GM23338 (cell line): ENCODE measurements at regions not wholly inside any gene's neighbourhood (a gene's known extent, or its start where the extent isn't known, plus 50 kb on each side); places are given as distances from the start of the nearest gene placed in this dataset.

Experiments used
- ATAC-seq: fragments of 200-7000 bp; cut with Tn5 transposase; 3 replicates; pipeline ENCODE4 v1.9.1; 2020
- DNase-seq: peaks from one replicate; pipeline ENCODE4 v3.0.0-alpha.2; 2015; ENCODE audit warnings: low spot score
- H2AFZ ChIP-seq: fragments of 200-600 bp; sonication (generic); 2 replicates; pipeline ENCODE4 v1.8.0; 2016; ENCODE audit warnings: antibody characterized with exemption, mild to moderate bottlenecking, moderate library complexity
- H3F3A ChIP-seq: fragments of 200-600 bp; sonication (generic); replicated peaks from 2 replicates; pipeline ENCODE4 v1.8.0; 2017; ENCODE audit warnings: antibody characterized with exemption, mixed run types, low read depth
- H3K27ac ChIP-seq: fragments of 200-600 bp; sonication (generic); 2 replicates; pipeline ENCODE4 v1.6.1; 2016; ENCODE audit warnings: low read depth
- H3K27me3 ChIP-seq: fragments of 200-600 bp; sonication (generic); 2 replicates; pipeline ENCODE4 v1.8.0; 2016; ENCODE audit warnings: mild to moderate bottlenecking, mixed run types, moderate library complexity; ENCODE audit not compliant: insufficient read depth
- H3K36me3 ChIP-seq: fragments of 200-600 bp; sonication (generic); 2 replicates; pipeline ENCODE4 v1.8.0; 2016; ENCODE audit warnings: mild to moderate bottlenecking; ENCODE audit not compliant: insufficient read depth
- H3K4me1 ChIP-seq: fragments of 200-600 bp; sonication (generic); 2 replicates; pipeline ENCODE4 v1.8.0; 2016; ENCODE audit warnings: mild to moderate bottlenecking, moderate library complexity; ENCODE audit not compliant: insufficient read depth
- H3K4me2 ChIP-seq: fragments of 200-600 bp; sonication (generic); 2 replicates; pipeline ENCODE4 v1.7.1; 2017; ENCODE audit warnings: mixed run types
- H3K4me3 ChIP-seq: fragments of 200-600 bp; sonication (generic); 2 replicates; pipeline ENCODE4 v1.6.1; 2016; ENCODE audit warnings: mixed run types
- H3K79me2 ChIP-seq: fragments of 200-600 bp; sonication (generic); replicated peaks from 2 replicates; pipeline ENCODE4 v1.8.0; 2017; ENCODE audit warnings: mild to moderate bottlenecking; ENCODE audit not compliant: insufficient read depth
- H3K9me2 ChIP-seq: fragments of 200-600 bp; sonication (generic); 2 replicates; pipeline ENCODE4 v1.8.0; 2017; ENCODE audit not compliant: insufficient read depth
- H4K20me1 ChIP-seq: fragments of 200-600 bp; sonication (generic); replicated peaks from 2 replicates; pipeline ENCODE4 v1.8.0; 2017; ENCODE audit warnings: mild to moderate bottlenecking; ENCODE audit not compliant: insufficient read depth
- H3K27ac Mint-ChIP-seq: 2 replicates; pipeline ENCODE4 v1.8.0; 2020; ENCODE audit warnings: inconsistent platforms, mild to moderate bottlenecking, moderate library complexity, mixed read lengths
- H3K27me3 Mint-ChIP-seq: 3 replicates; pipeline ENCODE4 v1.8.0; 2022; ENCODE audit warnings: low read depth, mild to moderate bottlenecking, moderate library complexity, mixed read lengths, inconsistent platforms; ENCODE audit not compliant: insufficient read depth, poor library complexity
- H3K36me3 Mint-ChIP-seq: 3 replicates; pipeline ENCODE4 v1.8.0; 2021; ENCODE audit warnings: low read depth, mild to moderate bottlenecking, inconsistent platforms, moderate library complexity, mixed read lengths
- H3K4me1 Mint-ChIP-seq: 3 replicates; pipeline ENCODE4 v1.8.0; 2020; ENCODE audit warnings: mild to moderate bottlenecking, inconsistent platforms, mixed read lengths
- H3K4me3 Mint-ChIP-seq: 3 replicates; pipeline ENCODE4 v1.8.0; 2021; ENCODE audit warnings: moderate library complexity, mild to moderate bottlenecking, inconsistent platforms, mixed read lengths
- H3K9me3 Mint-ChIP-seq: 3 replicates; pipeline ENCODE4 v1.8.0; 2020; ENCODE audit warnings: moderate library complexity, mild to moderate bottlenecking, inconsistent platforms, mixed read lengths
- CTCF ChIP-seq, 2 experiments: fragments of 200-600 bp in 1 of 2; sonication (generic) in 1 of 2; conservative IDR thresholded peaks; 2 replicates each; pipeline versions ENCODE4 v1.5.1 to v1.6.1; 2016 to 2017; ENCODE audit warnings: antibody characterized with exemption in 2 of 2, low read depth in 2 of 2, mild to moderate bottlenecking in 2 of 2, moderate library complexity in 1 of 2
- ETS1 ChIP-seq: IDR thresholded peaks from 2 replicates; pipeline ENCODE4 v1.6.1; 2016; ENCODE audit warnings: antibody characterized with exemption
- EZH2 ChIP-seq: fragments of 200-600 bp; sonication (generic); IDR thresholded peaks from one replicate; pipeline ENCODE4 v1.8.0; 2017; ENCODE audit warnings: antibody characterized with exemption, mild to moderate bottlenecking, low read depth; ENCODE audit not compliant: unreplicated experiment
- EZH2phosphoT487 ChIP-seq: fragments of 200-600 bp; sonication (generic); IDR thresholded peaks from one replicate; pipeline ENCODE4 v1.8.1; 2018; ENCODE audit warnings: antibody characterized with exemption; ENCODE audit not compliant: unreplicated experiment
- JUNB ChIP-seq: IDR thresholded peaks from one replicate; pipeline ENCODE4 v1.6.1; 2016; ENCODE audit warnings: antibody characterized with exemption; ENCODE audit not compliant: unreplicated experiment
- NANOG ChIP-seq: IDR thresholded peaks from 2 replicates; pipeline ENCODE4 v1.6.1; 2016; ENCODE audit warnings: antibody characterized with exemption, borderline replicate concordance
- POLR2AphosphoS5 ChIP-seq: IDR thresholded peaks from 2 replicates; pipeline ENCODE4 v1.6.1; 2016; ENCODE audit warnings: antibody characterized with exemption, low read depth
- REST ChIP-seq: IDR thresholded peaks from one replicate; pipeline ENCODE4 v1.6.1; 2018; ENCODE audit warnings: antibody characterized with exemption; ENCODE audit not compliant: unreplicated experiment
- STAT1 ChIP-seq: IDR thresholded peaks from one replicate; pipeline ENCODE4 v1.6.1; 2016; ENCODE audit warnings: antibody characterized with exemption; ENCODE audit not compliant: unreplicated experiment
- ZNF114 ChIP-seq: fragments of 250-450 bp; sonication (Bioruptor Pico); IDR thresholded peaks from 2 replicates; pipeline ENCODE4 v1.5.0; 2020; ENCODE audit warnings: mild to moderate bottlenecking, moderate library complexity

- Histone ChIP-seq H3K79me2 (no peaks in the 10 kb centered on the region), H3K36me3 (no peaks in the 10 kb centered on the region), H3K4me2 (no peak overlapping the region), H2AFZ (no peak overlapping the region; the same call in 1 of the 2 replicates), H4K20me1 (no peaks in the 10 kb centered on the region), H3K9me2 (no peaks in the 10 kb centered on the region), H3K27ac (no peak overlapping the region), H3K4me3 (no peak overlapping the region), H3K4me1 (no peaks in the 10 kb centered on the region), H3F3A (no peaks in the 10 kb centered on the region), H3K27me3 (no peaks in the 10 kb centered on the region)
- no peak for ATAC-seq
- Mint-ChIP-seq H3K36me3 (no peaks in the 10 kb centered on the region), H3K9me3 (peaks cover 3% of the 10 kb centered on the region; the same call in 2 of the 3 replicates), H3K27ac (no peak overlapping the region), H3K4me1 (no peaks in the 10 kb centered on the region), H3K27me3 (peaks cover 3% of the 10 kb centered on the region), H3K4me3 (no peak overlapping the region)
- no peak for DNase-seq
- TF ChIP-seq EZH2phosphoT487 = no peak
- no peak for TF ChIP-seq EZH2
- TF ChIP-seq ETS1 = no peak
- TF ChIP-seq POLR2AphosphoS5 = no peak
- TF ChIP-seq JUNB = no peak
- no peak for TF ChIP-seq ZNF114
- no peak for TF ChIP-seq CTCF (conservative IDR thresholded peaks at IDR 0.05; ENCODE audit: low read depth in 2 of 2)
Measured at GRCh38 chr3:162973428-162973917, 1476.9 kb downstream of the OTOL1 start.

GRCh38 chr3:162978136-162978535 lies 1481.5 kb downstream of the OTOL1 start:
- H3K27me3 ChIP-seq = no peaks in the 10 kb centered on the region
- no peak overlapping the region for H2AFZ ChIP-seq
- H3K36me3 ChIP-seq = no peaks in the 10 kb centered on the region
- H3K27ac ChIP-seq = no peak overlapping the region
- no peaks in the 10 kb centered on the region for H3F3A ChIP-seq
- H3K4me3 ChIP-seq = no peak overlapping the region
- no peaks in the 10 kb centered on the region for H4K20me1 ChIP-seq
- no peak overlapping the region for H3K4me2 ChIP-seq
- DNase-seq = no peak
- H3K4me1 ChIP-seq = no peaks in the 10 kb centered on the region
- ATAC-seq = no peak
- no peak overlapping the region for H3K4me3 Mint-ChIP-seq
- H3K27ac Mint-ChIP-seq = no peak overlapping the region
- H3K79me2 ChIP-seq = no peaks in the 10 kb centered on the region
- H3K36me3 Mint-ChIP-seq = peaks cover 6% of the 10 kb centered on the region; the same call in 2 of the 3 replicates
- H3K9me3 Mint-ChIP-seq = 0 out of 3 replicates have a peak, but pooled peaks cover 9% of the 10 kb centered on the region
- H3K27me3 Mint-ChIP-seq = peaks cover 3% of the 10 kb centered on the region
- no peaks in the 10 kb centered on the region for H3K9me2 ChIP-seq
- no peaks in the 10 kb centered on the region for H3K4me1 Mint-ChIP-seq
- TF ChIP-seq NANOG (no peak), EZH2 (no peak), ZNF114 (no peak), POLR2AphosphoS5 (no peak), STAT1 (no peak), EZH2phosphoT487 (no peak), ETS1 (no peak), CTCF (conservative IDR thresholded peaks at IDR 0.05; ENCODE audit: low read depth in 2 of 2) (no peak), REST (no peak)
